ENCODE measurements at regions not wholly inside any gene's neighbourhood (a gene's known extent, or its start where the extent isn't known, plus 50 kb on each side); places are given as distances from the start of the nearest gene placed in this dataset.

DNA sequence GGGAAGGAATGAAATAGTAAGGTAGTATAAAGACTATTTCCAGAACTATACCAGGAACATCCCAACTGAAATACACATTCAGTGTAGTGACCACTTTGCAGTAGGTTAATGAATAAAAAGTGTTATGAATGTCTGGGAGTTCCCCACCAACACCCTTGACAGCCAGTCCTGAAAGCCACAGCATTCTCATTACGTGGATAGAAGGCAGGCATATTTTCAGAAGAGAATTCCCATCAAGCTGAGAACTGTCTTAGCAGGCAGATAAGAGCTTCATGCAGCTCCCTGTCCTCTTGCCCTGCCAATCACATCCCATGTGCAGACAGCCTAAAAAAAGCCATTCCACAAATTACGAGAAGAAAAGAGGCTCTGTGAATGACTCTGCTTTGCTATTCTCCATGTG, 695.0 kb downstream of the DTWD2 start:
- TF ChIP-seq POLR2A (IDR thresholded peaks at IDR 0.05; ENCODE audit: low read depth, low read length): no peak
- no peak for TF ChIP-seq POLR2AphosphoS5 (IDR thresholded peaks at IDR 0.05; ENCODE audit: low read depth, low read length)

Data from GM12892 (cell line).